ENCODE measurements at regions not wholly inside any gene's neighbourhood (a gene's known extent, or its start where the extent isn't known, plus 50 kb on each side); places are given as distances from the start of the nearest gene placed in this dataset.

DNA sequence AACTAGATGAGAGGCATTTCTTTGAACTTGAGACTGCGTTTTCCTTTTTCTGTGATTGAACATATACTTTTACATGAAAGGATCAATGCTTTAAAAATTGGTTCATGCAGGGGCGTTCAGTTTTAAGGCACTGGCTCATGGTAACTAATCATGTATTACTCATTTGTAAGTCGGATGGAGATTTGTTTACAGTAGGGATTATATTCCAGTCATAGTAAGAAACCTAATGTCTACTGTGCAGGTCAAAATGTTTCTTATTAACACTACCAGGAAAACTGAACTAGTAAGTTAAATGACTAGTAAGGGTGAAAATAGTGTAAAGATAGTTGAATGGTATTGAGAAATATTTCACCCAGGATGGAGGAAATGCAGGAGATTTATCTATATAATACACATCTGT is 258.8 kb upstream of the GBE1 start:
- Histone ChIP-seq H3K27me3 (no peaks in the 10 kb centered on the region), H3K4me3 (no peak overlapping the region), H3K4me1 (no peaks in the 10 kb centered on the region), H3K9me3 (peaks cover 0 to 10% (median 0%) of the 10 kb centered on the region in 12 donors), H3K36me3 (no peaks in the 10 kb centered on the region), H3K27ac (no peak overlapping the region)
- intact Hi-C loops (cut with DNase I), result loop anchor here in 1 of 10 donors (10.0 kb wide), 1 partner anchor 115 kb away; no protein-coding TSS in a partner anchor
- WGBS, 4 donors, result 79 to 91% (median 86%) methylated on average over 3 of the region's 3 CpGs
- no peak for ATAC-seq
- DNase-seq, result no peak
- TF ChIP-seq, protein P1, sequence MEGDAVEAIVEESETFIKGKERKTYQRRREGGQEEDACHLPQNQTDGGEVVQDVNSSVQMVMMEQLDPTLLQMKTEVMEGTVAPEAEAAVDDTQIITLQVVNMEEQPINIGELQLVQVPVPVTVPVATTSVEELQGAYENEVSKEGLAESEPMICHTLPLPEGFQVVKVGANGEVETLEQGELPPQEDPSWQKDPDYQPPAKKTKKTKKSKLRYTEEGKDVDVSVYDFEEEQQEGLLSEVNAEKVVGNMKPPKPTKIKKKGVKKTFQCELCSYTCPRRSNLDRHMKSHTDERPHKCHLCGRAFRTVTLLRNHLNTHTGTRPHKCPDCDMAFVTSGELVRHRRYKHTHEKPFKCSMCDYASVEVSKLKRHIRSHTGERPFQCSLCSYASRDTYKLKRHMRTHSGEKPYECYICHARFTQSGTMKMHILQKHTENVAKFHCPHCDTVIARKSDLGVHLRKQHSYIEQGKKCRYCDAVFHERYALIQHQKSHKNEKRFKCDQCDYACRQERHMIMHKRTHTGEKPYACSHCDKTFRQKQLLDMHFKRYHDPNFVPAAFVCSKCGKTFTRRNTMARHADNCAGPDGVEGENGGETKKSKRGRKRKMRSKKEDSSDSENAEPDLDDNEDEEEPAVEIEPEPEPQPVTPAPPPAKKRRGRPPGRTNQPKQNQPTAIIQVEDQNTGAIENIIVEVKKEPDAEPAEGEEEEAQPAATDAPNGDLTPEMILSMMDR (IDR thresholded peaks at IDR 0.05), result no peak
- no peak for TF ChIP-seq POLR2A (IDR thresholded peaks at IDR 0.05)

DNA sequence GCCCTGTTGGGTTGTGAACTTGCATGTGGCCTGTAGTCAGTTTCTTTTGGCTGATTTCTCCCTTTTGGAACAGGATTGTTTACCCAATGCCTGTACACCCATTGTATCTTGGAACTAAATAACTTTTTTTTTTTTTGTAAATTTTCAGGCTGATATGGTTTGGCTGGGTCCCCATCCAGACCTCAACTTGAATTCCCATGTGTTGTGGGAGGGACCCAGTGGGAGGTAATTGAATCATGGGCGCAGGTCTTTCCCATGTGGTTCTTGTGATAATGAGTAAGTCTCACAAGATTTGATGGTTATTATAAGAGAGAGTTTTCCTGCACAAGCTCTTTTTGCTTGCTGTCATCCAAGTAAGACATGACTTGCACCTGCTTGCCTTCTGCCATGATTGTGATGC is 253.8 kb upstream of the GBE1 start:
- Histone ChIP-seq H3K4me3 (no peak overlapping the region), H3K36me3 (no peaks in the 10 kb centered on the region), H3K4me1 (no peaks in the 10 kb centered on the region), H3K9me3 (peaks cover 0 to 18% (median 0%) of the 10 kb centered on the region in 12 donors), H3K27ac (no peak overlapping the region), H3K27me3 (no peaks in the 10 kb centered on the region)
- TF ChIP-seq, protein P1 (IDR thresholded peaks at IDR 0.05), result no peak
- TF ChIP-seq POLR2A (IDR thresholded peaks at IDR 0.05), result no peak
- intact Hi-C loops (cut with DNase I), result no loop called here
- no peak for DNase-seq
- no peak for ATAC-seq
- 60 to 95% (median 91%) methylated on average over 1 of the region's 1 CpG for WGBS, 4 donors

DNA sequence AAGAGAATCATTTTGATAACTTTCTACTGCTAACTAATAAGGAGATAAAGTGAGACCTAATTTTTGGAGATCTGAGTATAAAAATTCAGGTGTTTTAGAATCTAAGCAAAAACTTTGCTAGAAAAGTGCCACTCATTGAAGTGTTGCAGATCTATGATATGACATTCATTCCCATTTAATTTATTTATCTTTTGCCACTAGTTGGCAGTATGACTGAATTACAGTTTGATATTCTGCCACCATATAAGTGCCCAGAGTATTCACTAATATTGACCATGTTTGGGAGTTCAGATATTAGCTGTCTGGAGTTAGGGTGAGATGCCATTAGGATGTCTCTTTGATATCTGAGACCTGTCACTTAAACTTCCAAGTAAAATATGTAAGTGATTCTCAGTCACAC is 251.3 kb upstream of the GBE1 start:
- Histone ChIP-seq H3K36me3 (no peaks in the 10 kb centered on the region), H3K27me3 (no peaks in the 10 kb centered on the region), H3K4me1 (no peaks in the 10 kb centered on the region), H3K27ac (no peak overlapping the region), H3K4me3 (no peak overlapping the region), H3K9me3 (peaks cover 0 to 11% (median under 1%) of the 10 kb centered on the region in 12 donors)
- ATAC-seq, result no peak
- intact Hi-C loops (cut with DNase I), result no loop called here
- TF ChIP-seq POLR2A (IDR thresholded peaks at IDR 0.05), result no peak
- TF ChIP-seq, protein P1 (IDR thresholded peaks at IDR 0.05), result peak in 4 of 12 donors; percentile 6 to 23 (median 20)
- DNase-seq, result no peak

DNA sequence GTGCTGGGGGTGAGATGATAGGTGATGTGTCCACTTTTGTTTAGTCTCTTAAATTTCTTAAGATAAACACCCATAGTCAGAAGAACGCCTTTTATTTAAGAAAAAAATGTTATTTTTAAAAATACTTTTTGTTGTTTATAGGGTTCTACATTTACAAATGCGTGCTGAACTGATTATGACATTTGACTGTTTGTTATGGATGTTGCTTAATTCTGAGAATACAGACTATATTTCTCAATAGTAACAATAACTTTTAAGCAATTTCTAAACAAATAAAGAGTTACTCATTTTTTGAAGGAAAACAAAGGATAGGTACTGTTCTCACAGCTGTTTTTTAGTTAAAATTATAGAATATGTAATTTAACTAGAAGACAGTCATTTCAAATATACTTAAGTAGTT is 249.9 kb upstream of the GBE1 start:
- Histone ChIP-seq H3K4me3 (no peak overlapping the region), H3K27me3 (no peaks in the 10 kb centered on the region), H3K27ac (no peak overlapping the region), H3K9me3 (peaks cover 0 to 24% (median 4%) of the 10 kb centered on the region in 12 donors), H3K4me1 (no peaks in the 10 kb centered on the region), H3K36me3 (no peaks in the 10 kb centered on the region)
- DNase-seq (no peak), ATAC-seq (no peak)
- 88 to 94% (median 91%) methylated on average over 2 of the region's 2 CpGs for WGBS, 4 donors
- intact Hi-C loops (cut with DNase I), result no loop called here
- no peak for TF ChIP-seq POLR2A (IDR thresholded peaks at IDR 0.05)
- TF ChIP-seq, protein P1 (IDR thresholded peaks at IDR 0.05), result no peak

All from heart left ventricle (tissue), 16 donors.